Gastroesophageal sphincter (tissue), 3 donors: ENCODE measurements at regions not wholly inside any gene's neighbourhood (a gene's known extent, or its start where the extent isn't known, plus 50 kb on each side); places are given as distances from the start of the nearest gene placed in this dataset.

Experiments used
- CTCF ChIP-seq, 4 experiments: fragments of 200-600 bp in 2 of 4; fragments of 450-650 bp in 2 of 4; sonication (generic) in 1 of 4; IDR thresholded peaks; one replicate each; pipeline ENCODE4 v1.5.1; 2017 to 2019; ENCODE audit warnings: antibody characterized with exemption in 4 of 4, mild to moderate bottlenecking in 2 of 4, moderate library complexity in 2 of 4
- EP300 ChIP-seq: sonication (generic); formaldehyde crosslinking; IDR thresholded peaks from one replicate; pipeline ENCODE4 v1.6.1; 2017; ENCODE audit warnings: antibody characterized with exemption, mild to moderate bottlenecking
- POLR2A ChIP-seq, 2 donors: fragments of 450-650 bp; IDR thresholded peaks; one replicate each; pipeline ENCODE4 v1.6.1; 2017; ENCODE audit warnings: antibody characterized with exemption in 2 of 2, mild to moderate bottlenecking in 2 of 2, moderate library complexity in 1 of 2
- POLR2AphosphoS5 ChIP-seq: sonication (generic); formaldehyde crosslinking; IDR thresholded peaks from one replicate; pipeline ENCODE4 v1.6.1; 2017; ENCODE audit warnings: antibody characterized with exemption

DNA sequence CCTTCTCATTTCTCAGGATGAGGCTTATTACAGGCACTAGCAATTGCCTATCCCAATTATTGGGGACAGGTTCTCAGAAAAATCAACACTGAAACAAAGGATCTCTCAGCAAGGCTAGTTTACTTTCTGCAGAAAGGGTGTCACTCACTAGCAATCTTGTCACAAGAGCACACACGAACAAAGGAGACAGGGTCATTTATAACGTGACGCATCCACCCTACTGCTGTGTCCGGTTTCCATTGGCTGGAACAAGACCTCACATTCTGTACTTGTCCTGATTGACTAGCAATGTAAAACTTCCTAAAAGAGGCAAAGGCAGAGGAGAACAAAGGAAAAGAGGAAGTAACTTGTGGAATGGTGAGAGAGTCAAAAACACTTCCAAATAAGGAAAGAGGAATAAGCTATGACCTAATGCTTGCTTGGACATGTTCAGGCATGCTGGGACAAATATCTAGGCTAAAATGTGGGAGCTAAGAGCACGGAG is 160.2 kb upstream of the STXBP5 start:
- TF ChIP-seq CTCF (IDR thresholded peaks at IDR 0.05) = no peak
- no peak for TF ChIP-seq POLR2AphosphoS5
- no peak for TF ChIP-seq POLR2A (IDR thresholded peaks at IDR 0.05)
- no peak for TF ChIP-seq EP300
